Epidermal melanocyte (primary cell): ENCODE measurements at regions not wholly inside any gene's neighbourhood (a gene's known extent, or its start where the extent isn't known, plus 50 kb on each side); places are given as distances from the start of the nearest gene placed in this dataset.
"Not testable (repeated sequence)": the region's sequence is repeated elsewhere in the genome, so short reads cannot be mapped to it uniquely, and the experiment has no call there.

Source experiments
- DNase-seq: peaks from one replicate; pipeline ENCODE4 v3.0.0; 2011; ENCODE audit warnings: low spot score; ENCODE audit not compliant: insufficient read length

DNA sequence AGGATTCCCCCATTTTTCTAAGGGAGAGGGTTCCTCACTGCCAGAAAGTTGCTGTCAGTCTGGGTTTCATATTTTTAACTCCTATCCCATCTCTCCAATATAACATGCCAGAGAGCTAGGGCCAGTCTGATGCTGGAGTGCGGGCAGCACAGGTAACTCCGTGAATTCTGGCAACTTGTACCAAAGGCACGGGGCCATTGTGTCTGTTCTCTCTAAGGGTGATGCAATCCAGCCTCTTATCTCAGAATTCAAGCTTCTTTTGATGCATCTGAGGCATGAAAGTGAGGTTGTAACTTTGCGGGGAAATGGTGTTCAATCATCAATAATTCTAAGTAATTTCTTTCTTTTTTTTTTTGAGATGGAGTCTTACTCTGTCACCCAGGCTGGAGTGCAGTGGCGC lies 1074.4 kb downstream of the TYW1 start:
- DNase-seq, result no peak

DNA sequence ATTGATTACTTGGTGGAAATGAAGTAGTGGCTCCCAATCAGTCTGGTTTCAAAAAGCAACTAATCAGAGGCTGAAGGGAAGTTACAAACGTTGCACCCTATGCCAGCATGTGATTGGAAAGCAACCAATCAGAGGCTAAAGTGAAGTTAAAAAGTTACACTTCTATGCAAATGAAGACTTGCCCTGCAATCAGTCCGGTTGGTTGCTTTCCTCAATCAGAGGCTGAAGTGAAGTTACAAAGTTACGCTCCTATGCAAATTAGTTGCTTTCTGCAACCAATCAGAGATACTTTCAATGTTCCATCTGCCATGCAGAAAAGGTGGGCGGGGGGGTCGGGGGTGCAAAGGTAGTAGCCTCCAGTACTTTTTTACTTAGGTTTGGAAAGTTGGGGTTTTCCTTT lies 1077.1 kb downstream of the TYW1 start:
- no peak for DNase-seq

DNA sequence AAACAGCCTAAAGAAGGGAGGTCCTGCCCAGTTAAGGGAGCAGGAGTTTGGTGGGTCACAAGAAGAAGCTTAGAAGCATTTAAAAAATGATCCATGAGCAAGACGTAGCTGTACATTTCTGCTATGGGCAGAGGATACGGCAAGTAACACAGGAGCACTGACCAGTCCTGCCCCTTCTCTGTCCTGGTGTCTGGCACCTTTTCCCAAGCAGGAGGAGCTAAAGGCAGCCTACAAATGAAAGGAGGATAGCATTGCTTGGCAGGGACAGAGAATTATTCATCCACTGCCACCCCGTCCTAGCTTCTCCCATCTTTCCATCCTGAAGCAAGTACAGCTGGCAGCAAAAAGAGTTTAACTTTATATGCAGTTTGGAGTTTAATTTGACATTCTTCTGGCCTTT lies 1077.6 kb downstream of the TYW1 start:
- DNase-seq, result no peak

DNA sequence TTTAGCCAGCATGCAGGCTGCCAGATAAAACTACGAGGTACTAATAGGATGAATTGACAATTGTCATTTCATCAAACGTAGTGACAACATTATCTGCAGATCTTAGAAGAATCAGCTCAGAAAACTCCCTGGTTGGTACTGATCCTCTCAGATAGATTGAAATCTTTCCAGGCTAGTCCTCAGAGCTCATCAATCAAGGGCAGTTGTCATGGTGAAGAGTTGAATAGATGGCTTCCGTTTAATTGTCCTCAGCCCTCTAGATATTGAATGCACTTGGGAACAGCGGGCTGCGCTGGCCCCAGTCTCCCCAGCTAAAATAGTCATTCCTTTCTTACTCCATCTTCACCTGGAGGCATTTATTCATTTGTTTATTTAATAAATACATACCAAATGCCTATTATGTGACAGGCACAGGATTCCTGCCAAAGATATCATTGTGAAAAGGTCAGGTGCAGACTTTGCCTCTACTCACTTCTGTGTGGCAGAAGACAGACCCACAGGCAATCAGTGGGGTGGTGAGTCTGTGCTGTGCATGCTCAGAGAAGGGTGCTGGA lies 1081.6 kb downstream of the TYW1 start:
- DNase-seq, result no peak

DNA sequence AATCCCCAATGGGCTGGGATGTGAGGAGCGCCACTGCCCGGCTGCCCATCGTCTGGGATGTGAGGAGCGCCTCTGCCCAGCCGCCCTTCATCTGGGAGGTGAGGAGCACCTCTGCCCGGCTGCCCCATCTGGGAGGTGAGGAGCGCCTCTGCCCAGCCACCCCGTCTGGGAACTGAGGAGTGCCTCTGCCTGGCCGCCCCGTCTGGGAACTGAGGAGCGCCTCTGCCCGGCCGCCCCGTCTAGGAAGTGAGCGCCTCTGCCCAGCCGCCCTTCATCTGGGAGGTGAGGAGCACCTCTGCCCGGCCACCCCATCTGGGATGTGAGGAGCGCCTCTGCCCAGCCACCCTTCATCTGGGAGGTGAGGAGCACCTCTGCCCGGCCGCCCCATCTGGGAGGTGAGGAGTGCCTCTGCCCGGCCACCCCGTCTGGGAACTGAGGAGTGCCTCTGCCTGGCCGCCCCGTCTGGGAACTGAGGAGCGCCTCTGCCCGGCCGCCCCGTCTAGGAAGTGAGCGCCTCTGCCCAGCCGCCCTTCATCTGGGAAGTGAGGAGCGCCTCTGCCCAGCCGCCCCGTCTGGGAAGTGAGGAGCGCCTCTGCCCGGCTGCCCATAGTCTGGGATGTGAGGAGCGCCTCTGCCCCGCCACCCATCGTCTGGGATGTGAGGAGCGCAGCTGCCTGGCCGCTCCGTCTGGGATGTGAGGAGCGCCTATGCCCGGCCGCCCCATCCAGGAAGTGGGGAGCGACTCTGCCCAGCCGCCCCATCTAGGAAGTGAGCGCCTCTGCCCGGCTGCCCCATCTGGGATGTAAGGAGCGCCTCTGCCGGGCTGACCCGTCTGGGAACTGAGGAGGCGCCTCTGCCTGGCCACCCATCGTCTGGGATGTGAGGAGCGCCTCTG lies 1085.7 kb downstream of the TYW1 start:
- DNase-seq, result not testable (repeated sequence)

DNA sequence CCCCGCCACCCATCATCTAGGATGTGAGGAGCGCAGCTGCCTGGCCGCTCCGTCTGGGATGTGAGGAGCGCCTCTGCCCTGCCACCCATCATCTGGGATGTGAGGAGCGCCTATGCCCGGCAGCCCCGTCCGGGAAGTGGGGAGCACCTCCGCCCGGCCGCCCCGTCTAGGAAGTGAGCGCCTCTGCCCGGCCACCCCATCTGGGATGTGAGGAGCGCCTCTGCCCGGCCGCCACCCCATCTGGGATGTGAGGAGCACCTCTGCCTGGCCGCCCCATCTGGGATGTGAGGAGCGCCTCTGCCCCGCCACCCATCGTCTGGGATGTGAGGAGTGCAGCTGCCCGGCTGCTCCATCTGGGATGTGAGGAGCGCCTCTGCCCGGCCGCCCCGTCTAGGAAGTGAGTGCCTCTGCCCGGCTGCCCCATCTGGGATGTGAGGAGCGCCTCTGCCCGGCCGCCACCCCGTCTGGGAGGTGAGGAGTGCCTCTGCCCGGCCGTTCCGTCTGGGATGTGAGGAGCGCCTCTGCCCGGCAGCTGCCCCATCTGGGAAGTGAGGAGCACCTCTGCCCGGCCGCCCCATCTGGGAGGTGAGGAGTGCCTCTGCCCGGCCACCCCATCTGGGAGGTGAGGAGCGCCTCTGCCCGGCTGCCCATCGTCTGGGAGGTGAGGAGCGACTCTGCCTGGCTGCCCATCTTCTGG lies 1086.5 kb downstream of the TYW1 start:
- DNase-seq, result not testable (repeated sequence)

DNA sequence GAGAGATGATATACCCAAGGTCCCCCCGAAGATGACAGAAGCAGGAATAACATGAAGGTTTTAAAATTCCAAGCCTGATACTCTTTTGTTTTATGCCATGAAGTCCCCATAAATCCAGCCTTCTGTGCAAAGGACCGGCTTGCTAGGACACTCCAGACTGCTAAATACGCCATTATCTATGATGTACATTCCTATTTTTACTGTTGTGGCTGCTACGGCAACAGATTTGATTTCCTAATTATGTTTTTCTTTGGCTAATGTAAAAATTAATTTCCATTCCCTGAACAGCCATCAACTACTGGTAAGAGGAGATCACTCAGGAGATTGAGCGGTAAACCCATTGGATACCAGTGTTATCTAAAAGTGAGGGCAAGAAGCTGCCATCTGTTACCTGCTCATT lies 1090.8 kb downstream of the TYW1 start:
- no peak for DNase-seq

DNA sequence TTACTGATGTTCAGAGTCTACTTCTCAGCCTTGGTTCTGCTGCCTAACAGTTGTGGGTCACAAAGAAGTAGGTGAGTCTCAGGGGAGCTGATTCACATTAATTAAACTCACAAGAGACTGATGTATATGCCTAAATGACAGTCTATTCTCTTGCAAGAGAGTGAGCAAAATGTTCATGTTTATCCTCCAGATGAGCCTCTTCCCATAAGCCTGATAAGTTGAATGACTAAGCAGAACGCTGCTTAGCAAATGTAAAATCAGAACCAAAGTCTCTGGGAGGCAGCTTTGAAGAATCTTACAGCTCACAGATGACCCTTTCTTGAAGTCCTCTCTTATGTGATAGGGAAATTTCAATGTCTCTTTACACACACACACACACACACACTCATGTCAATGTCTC lies 1092.2 kb downstream of the TYW1 start:
- no peak for DNase-seq

DNA sequence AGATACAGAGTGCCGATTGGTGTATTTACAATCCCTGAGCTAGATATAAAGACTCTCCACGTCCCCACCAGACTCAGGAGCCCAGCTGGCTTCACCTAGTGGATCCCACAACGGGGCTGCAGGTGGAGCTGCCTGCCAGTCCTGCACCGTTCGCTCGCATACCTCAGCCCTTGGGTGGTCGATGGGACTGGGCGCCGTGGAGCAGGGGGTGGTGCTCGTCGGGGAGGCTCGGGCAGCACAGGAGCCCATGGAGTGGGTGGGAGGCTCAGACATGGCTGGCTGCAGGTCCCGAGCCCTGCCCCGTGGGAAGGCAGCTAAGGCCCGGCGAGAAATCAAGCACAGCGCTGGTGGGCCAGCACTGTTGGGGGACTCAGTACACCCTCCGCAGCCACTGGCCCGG lies 1093.6 kb downstream of the TYW1 start:
- DNase-seq, result not testable (repeated sequence)

DNA sequence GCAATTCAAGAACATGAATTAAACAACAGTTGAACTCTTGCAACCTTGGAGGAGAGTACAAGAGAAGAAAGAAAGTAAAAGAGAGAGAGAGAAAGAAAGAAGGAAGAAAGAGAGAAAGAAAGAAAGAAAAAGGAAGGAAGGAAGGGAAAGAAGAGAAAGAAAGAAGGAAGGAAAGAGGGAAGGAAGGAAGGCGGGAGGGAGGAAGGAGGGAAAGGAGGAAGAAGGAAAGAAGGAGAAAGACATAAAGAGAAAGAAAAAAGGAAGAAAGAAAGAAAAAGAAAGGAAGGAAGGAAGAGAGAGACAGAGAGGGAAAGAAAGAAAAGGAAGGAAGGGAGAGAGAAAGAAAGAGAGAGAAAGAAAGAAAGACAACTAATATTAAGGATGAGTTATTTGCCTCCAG lies 1106.7 kb downstream of the TYW1 start:
- no peak for DNase-seq

DNA sequence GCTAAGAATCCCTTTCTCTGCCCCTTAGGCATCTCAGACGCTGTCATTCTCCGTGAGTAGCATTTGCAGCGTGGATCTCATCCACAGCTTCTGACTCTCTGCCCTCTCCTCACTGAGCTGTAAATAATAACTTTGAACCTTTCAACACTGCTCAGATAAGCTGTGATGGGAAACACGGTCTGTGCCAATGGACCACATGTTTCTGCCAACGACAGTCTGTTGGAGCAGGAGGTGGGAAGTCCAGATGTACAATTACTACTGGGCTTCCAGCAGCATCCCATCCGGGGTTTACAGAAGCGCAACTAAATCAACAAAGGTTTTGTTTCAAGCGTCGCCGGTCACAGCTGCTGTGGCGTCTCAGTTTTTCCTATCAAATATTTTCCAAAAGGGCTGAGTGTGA lies 1110.6 kb downstream of the TYW1 start:
- no peak for DNase-seq

DNA sequence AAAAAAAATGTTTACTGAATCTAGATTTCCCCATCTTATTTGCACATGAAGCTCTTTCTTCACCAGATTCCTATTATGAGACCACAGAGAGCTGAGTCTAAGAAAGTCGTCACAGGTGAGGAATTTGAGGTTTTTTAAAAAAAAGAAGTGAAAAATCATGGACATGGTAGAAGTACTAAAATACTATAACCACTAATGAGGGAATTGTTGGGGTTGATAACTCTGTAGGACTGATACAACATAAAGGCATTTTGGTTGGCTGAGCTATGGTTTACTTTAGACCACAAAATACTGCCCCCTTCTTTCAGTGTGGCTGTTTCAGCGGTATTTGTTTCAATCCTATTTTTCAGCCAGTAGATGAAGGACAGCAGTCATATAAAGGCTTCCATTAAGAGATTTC lies 1111.3 kb downstream of the TYW1 start:
- DNase-seq, result no peak

DNA sequence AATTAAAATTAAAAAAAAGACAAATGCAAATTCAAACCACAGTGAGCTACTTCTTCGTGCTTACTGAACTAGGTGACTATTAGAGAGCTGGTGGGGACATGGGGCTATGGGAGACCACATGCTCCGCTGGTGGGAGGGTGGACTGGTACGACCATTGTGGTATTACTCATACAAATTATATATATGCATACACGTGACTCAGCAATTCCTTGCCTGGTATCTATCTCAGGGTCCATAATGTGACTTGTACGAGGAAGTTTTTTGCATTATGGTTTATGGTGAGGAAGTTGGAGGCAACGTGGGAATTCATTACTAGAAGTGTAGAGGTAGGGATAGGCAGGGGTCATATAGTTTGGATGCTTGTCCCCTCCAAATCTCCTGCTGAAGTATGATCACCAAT lies 1112.7 kb downstream of the TYW1 start:
- DNase-seq, result no peak

DNA sequence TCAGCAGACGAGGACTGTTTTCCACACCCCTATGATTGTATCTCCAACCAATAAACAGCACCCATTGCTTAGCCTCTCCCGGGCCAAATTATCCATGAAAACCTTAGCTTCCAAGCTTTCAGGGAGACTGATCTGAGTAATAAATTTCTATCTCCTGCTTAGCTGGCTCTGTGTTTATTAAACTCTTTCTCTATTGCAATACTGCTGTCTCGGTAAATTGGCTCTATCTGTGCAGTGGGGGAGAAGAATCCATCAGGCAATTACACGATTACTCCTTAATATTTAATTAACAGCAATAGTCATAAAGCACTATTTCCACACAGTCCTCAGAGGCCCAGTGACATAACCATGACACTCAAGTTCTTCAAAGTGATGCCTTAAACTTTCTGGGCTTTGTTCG lies 1122.8 kb downstream of the TYW1 start:
- DNase-seq, result no peak

DNA sequence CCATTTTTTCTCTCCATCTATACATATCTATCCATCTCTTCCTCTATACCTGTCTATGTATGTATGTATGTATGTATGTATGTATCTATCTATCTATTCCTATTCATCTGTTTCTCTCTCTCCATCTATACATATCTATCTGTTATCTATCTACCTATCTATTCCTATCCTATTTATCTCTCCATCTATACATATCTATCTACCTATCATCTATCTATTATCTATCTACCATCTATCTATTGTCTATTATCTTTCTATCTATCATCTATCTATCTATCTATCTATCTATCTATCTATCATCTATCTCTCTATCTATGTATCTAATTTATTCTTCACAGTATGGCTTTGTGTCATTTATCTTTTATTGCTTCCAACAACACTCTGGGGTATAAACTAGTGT lies 1124.4 kb downstream of the TYW1 start:
- no peak for DNase-seq

DNA sequence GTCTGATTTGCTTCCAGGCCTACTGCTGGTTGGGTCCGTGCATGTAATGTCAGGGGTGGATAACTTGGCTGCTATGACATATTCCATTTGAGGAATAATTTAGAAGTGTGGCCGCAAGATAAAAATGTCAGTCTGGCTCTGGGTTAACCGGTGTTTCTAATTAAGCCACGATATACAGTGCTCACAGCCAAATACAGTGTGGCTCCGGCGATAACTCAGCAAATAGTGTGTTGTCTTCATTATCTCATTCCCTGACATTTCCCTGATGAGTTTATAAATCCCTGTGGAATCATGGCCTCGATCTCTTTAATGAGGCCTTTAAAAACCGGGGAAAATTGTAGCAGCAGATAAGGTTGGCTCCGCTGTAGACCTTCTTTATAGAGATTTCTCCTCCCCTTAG lies 1125.0 kb downstream of the TYW1 start:
- no peak for DNase-seq

DNA sequence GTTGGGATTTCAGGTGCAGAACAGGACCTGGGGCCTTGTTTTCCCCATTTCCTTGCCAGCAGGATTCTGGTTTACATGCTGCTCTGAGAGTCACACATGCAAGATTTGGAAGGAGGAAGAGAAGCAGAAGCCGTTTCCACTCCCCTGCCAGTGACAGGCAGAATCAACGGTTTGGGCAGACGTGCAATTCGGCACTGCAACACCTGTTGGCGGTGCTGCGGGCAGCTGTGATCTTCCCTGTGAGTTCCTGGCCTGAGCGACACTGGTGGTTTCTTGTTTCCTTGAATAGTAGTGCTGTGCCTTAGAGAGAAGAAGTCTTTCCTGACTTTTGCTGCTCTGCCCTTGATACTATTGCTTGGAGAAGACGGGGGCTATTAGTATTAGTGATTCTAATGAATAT lies 1126.2 kb downstream of the TYW1 start:
- DNase-seq, result no peak

DNA sequence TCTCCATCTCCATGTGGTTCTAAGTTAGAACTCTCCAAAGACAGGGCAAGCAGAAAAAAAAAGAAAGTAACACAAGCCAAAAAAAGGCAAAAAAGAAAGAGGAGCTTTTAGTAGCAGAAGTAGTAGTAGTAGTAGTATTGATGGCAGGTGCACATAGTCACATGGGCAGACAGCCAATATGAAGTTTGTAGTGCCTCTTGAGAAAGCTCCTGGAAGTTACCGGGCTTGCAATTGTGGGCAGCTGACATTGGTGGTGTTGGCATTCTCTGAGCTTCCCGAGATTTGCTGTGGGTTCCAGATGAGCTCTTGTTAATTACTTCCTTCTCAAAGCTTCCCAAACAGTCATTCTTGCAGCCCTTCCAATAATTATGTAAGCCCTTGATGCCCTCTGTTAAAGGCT lies 1128.5 kb downstream of the TYW1 start:
- no peak for DNase-seq

DNA sequence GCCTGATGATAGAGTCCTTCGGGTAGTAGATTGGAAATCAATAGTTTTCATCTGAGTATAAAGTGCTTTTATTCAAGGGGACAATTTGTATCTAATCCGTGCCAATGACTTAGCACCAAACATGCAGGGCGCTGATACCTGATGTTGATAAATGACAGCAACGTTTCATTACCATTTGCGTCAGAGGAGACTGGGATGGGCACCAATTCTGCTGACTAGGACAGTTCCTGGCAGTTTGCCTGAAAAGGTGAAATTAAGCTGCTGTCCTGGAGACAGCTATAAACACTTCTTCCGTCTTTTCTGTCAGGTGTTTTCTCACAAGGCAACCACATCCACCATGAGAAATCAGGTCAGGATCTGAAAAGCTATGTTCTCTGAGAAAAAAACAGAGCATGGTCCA lies 1136.4 kb downstream of the TYW1 start:
- no peak for DNase-seq

DNA sequence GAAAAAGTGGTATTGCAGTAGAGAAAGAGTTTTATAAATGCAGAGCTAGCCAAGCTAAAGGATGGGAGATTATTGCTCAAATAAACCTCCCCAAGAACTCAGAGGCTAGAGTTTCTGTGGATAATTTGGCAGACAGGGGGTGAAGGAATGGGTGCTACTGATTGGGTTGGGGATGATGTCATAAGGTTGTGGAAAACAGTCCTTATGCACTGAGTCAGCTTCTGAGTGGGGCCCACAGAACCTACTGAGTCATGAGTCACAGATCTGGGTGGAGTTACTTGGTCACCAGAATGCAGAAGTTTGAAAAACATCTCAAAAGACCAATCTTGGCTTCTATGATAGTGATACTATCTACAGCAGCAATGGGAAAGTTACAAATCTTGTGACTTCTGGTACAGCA lies 1146.7 kb downstream of the TYW1 start:
- DNase-seq, result no peak

DNA sequence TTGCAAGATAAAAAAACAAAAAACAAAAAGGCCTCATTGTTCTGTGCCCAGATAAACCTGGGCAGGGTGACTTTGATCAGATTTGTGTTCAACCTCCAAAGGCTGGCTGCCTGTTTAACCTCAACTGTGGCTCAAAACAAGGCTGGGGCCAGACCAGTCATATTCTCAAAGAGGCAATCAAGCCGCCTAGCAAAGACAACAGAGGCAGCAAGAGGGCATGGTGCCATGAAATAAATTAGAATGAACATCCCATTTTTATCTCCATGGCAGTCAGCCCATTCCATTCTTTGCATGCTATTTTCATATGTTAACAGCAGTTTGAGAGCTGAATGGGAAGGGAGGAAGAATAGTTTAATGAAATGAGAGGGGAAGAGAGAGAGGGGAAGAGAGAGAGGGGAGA lies 1150.3 kb downstream of the TYW1 start:
- DNase-seq, result no peak

DNA sequence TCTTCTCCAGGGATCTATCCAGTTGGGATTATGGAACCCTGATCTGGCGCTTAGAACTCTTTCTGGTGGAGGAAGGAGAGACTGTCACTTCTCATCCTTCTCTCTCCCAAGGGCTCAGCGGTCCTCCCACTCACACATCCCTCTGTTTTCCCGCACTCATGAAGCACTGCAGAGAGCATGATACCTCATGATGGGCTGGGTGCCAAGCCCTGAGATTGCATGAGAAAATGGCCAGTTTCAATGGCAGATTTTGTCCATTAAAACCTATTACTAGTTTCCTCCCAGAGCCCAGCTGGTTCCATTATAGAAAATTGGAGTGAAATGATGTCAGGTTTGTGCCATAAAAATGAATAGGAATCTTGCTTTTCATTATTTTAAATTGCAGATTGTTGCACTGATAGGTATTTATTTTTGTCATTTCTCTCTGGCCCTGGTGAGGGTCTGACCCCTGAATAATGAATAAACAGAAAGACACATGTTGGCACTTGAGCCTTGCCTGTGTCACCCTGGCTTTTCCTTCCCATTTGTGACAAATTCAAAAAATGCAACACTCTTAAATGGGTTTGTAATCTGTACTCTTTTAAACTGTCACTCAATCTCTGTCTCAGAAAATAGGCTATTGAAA lies 1151.1 kb downstream of the TYW1 start:
- no peak for DNase-seq
